D341Med (cell line): ENCODE measurements at regions not wholly inside any gene's neighbourhood (a gene's known extent, or its start where the extent isn't known, plus 50 kb on each side); places are given as distances from the start of the nearest gene placed in this dataset.

Source experiments
- DNase-seq: peaks from one replicate; pipeline ENCODE4 v3.0.0; 2012; ENCODE audit warnings: low spot score

- DNase-seq: no peak
Observed at GRCh38 chr7:19853261-19853832, 79.9 kb upstream of the TMEM196 start.

- no peak for DNase-seq
Observed at GRCh38 chr7:19852192-19852591, 78.8 kb upstream of the TMEM196 start.

GRCh38 chr7:19851504-19851903 lies 78.1 kb upstream of the TMEM196 start:
- DNase-seq: no peak

GRCh38 chr7:19834566-19834965 lies 61.1 kb upstream of the TMEM196 start:
- no peak for DNase-seq

- no peak for DNase-seq
Observed at GRCh38 chr7:19830604-19831003, 57.2 kb upstream of the TMEM196 start.
